ENCODE measurements at regions not wholly inside any gene's neighbourhood (a gene's known extent, or its start where the extent isn't known, plus 50 kb on each side); places are given as distances from the start of the nearest gene placed in this dataset.

DNA sequence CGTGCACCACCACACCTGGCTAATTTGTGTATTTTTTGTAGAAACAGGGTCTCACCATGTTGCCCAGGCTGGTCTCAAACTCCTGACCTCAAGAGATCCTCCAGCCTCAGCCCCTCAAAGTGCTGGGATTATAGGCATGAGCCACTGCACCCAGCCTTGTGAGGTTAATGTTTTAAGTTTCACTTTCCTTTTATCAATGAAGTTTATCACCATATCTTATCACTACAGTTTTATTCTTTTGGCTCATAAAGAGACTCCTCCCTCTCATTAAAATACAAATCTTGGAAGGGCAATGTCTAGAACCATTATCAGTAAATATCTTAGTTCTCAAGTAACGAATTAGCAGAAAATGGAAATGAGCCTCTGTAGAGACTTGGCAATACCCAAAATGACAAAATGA is 173.8 kb downstream of the BCL11A start:
- TF ChIP-seq, protein P1, sequence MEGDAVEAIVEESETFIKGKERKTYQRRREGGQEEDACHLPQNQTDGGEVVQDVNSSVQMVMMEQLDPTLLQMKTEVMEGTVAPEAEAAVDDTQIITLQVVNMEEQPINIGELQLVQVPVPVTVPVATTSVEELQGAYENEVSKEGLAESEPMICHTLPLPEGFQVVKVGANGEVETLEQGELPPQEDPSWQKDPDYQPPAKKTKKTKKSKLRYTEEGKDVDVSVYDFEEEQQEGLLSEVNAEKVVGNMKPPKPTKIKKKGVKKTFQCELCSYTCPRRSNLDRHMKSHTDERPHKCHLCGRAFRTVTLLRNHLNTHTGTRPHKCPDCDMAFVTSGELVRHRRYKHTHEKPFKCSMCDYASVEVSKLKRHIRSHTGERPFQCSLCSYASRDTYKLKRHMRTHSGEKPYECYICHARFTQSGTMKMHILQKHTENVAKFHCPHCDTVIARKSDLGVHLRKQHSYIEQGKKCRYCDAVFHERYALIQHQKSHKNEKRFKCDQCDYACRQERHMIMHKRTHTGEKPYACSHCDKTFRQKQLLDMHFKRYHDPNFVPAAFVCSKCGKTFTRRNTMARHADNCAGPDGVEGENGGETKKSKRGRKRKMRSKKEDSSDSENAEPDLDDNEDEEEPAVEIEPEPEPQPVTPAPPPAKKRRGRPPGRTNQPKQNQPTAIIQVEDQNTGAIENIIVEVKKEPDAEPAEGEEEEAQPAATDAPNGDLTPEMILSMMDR (IDR thresholded peaks at IDR 0.05) = no peak
- no peak for TF ChIP-seq POLR2A (IDR thresholded peaks at IDR 0.05)
